ENCODE measurements at regions not wholly inside any gene's neighbourhood (a gene's known extent, or its start where the extent isn't known, plus 50 kb on each side); places are given as distances from the start of the nearest gene placed in this dataset.

DNA sequence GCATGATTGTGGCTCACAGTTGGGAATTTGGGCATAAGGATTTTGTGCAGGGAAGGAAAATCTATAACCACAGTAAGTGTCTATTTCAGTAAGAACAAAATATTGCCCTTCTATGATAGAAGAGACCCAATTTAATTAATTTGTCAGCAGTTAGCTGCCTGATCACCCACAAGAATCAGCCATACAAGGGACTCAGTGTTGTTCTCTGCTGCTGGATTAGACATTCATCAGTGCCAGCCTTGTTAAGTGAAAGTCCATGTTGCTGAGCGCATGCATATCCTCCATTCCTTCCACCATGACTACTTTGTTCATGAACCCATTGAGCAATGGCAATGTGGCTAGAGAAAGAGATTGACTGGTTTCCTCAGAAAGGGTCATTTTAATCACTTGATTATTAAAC lies 125.3 kb upstream of the PDHA2 start:
- H3K4me2 ChIP-seq (ENCODE audit: low read depth, low read length), result no peak overlapping the region
- no CpG with 5 or more reads among the region's 1 CpG for WGBS, 2 experiments (ENCODE audit: extremely low coverage in 2 of 2, insufficient read length in 1 of 2)
- no peaks in the 10 kb centered on the region for H3K79me1 ChIP-seq (ENCODE audit: low read depth in 1 of 2, low read length in 2 of 2)
- H3K4me1 ChIP-seq (ENCODE audit: control insufficient read depth, insufficient read depth, low read length), result no peaks in the 10 kb centered on the region
- no peak overlapping the region for H4K8ac ChIP-seq (ENCODE audit: low read depth in 2 of 2, low read length in 2 of 2)
- no peak for DNase-seq
- ChIA-PET POLR2A (ENCODE audit: unreplicated experiment) (no interaction called here), CTCF (no interaction called here)
- no peak overlapping the region for H2BK120ac ChIP-seq (ENCODE audit: low read depth, low read length)
- H3K27ac ChIP-seq (ENCODE audit: insufficient read depth, low read length), result no peak overlapping the region
- dilution Hi-C loops (cut with HindIII; ENCODE audit: low sequenced_read_pairs, unreplicated experiment), result no loop called here
- no peak overlapping the region for H3K4me3 ChIP-seq (ENCODE audit: insufficient read depth, low read depth, low read length)
- H2BK5ac ChIP-seq (ENCODE audit: low read depth, low read length, poor library complexity, severe bottlenecking), result no peak overlapping the region
- no peaks in the 10 kb centered on the region for H3K9me1 ChIP-seq (ENCODE audit: insufficient read depth, low read length)
- H3K36me3 ChIP-seq (ENCODE audit: control insufficient read depth, insufficient read depth, low read length), result no peaks in the 10 kb centered on the region
- no peaks in the 10 kb centered on the region for H4K20me1 ChIP-seq (ENCODE audit: insufficient read depth, low read length)
- H3K23ac ChIP-seq (ENCODE audit: low read depth, low read length), result no peak overlapping the region
- in situ Hi-C loops (cut with MboI; ENCODE audit: low sequenced_read_pairs), result no loop called here
- intact Hi-C loops (cut with micrococcal nuclease), result no loop called here
- ATAC-seq (ENCODE audit: low read depth), result no peak
- no peak overlapping the region for H2AK5ac ChIP-seq (ENCODE audit: low read depth, low read length)
- no peaks in the 10 kb centered on the region for H3K27me3 ChIP-seq (ENCODE audit: control insufficient read depth, insufficient read depth, low read length)
- H3K14ac ChIP-seq (replicated peaks; ENCODE audit: low read depth, low read length), result no peak overlapping the region
- H2AK9ac ChIP-seq (replicated peaks; ENCODE audit: low read depth, low read length, poor library complexity), result no peak overlapping the region
- no peaks in the 10 kb centered on the region; the same call in 1 of the 2 replicates for H3K9me3 ChIP-seq (ENCODE audit: control insufficient read depth, insufficient read depth, low read length)
- H4K5ac ChIP-seq (ENCODE audit: low read depth, low read length), result no peak overlapping the region
- no TSS peak for BruUV-seq (replicated peaks)
- H3K9ac ChIP-seq (ENCODE audit: low read depth, low read length), result no peak overlapping the region
- H3K4ac ChIP-seq (ENCODE audit: low read depth, low read length), result no peak overlapping the region
- TF ChIP-seq NFE2L2 (IDR thresholded peaks at IDR 0.05; ENCODE audit: low read depth, low read length) (no peak), POLR2A (IDR thresholded peaks at IDR 0.05; ENCODE audit: low read depth, low read length) (no peak), MAFK (IDR thresholded peaks at IDR 0.05; ENCODE audit: low read depth, low read length) (no peak), RCOR1 (IDR thresholded peaks at IDR 0.05; ENCODE audit: insufficient replicate concordance, low read length) (no peak), MXI1 (IDR thresholded peaks at IDR 0.05; ENCODE audit: borderline replicate concordance, low read depth, low read length) (no peak), FOS (IDR thresholded peaks at IDR 0.05; ENCODE audit: low read depth, low read length) (no peak), RAD21 (IDR thresholded peaks at IDR 0.05; ENCODE audit: low read length) (no peak), BHLHE40 (IDR thresholded peaks at IDR 0.05; ENCODE audit: low read depth, low read length) (no peak), RFX5 (IDR thresholded peaks at IDR 0.05; ENCODE audit: low read depth, low read length) (no peak), CHD1 (IDR thresholded peaks at IDR 0.05; ENCODE audit: low read depth, low read length) (no peak)
- TF ChIP-seq, protein P1, sequence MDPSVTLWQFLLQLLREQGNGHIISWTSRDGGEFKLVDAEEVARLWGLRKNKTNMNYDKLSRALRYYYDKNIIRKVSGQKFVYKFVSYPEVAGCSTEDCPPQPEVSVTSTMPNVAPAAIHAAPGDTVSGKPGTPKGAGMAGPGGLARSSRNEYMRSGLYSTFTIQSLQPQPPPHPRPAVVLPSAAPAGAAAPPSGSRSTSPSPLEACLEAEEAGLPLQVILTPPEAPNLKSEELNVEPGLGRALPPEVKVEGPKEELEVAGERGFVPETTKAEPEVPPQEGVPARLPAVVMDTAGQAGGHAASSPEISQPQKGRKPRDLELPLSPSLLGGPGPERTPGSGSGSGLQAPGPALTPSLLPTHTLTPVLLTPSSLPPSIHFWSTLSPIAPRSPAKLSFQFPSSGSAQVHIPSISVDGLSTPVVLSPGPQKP (IDR thresholded peaks at IDR 0.05; ENCODE audit: borderline replicate concordance, low read depth, low read length), result no peak
- TF ChIP-seq, protein P2, sequence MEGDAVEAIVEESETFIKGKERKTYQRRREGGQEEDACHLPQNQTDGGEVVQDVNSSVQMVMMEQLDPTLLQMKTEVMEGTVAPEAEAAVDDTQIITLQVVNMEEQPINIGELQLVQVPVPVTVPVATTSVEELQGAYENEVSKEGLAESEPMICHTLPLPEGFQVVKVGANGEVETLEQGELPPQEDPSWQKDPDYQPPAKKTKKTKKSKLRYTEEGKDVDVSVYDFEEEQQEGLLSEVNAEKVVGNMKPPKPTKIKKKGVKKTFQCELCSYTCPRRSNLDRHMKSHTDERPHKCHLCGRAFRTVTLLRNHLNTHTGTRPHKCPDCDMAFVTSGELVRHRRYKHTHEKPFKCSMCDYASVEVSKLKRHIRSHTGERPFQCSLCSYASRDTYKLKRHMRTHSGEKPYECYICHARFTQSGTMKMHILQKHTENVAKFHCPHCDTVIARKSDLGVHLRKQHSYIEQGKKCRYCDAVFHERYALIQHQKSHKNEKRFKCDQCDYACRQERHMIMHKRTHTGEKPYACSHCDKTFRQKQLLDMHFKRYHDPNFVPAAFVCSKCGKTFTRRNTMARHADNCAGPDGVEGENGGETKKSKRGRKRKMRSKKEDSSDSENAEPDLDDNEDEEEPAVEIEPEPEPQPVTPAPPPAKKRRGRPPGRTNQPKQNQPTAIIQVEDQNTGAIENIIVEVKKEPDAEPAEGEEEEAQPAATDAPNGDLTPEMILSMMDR (conservative IDR thresholded peaks at IDR 0.05; ENCODE audit: low read depth, low read length), result no peak
- H4K91ac ChIP-seq (ENCODE audit: insufficient read depth, low read depth, low read length), result no peak overlapping the region
- no peak overlapping the region for H2BK20ac ChIP-seq (ENCODE audit: low read depth, low read length)
- no peak overlapping the region for H2BK15ac ChIP-seq (ENCODE audit: low read depth, low read length)
- H3K56ac ChIP-seq (ENCODE audit: extremely low read depth, insufficient read depth, low read length), result no peak overlapping the region
- H3K18ac ChIP-seq (ENCODE audit: low read depth, low read length), result no peak overlapping the region
- H2AFZ ChIP-seq (replicated peaks; ENCODE audit: low read length, poor library complexity), result no peak overlapping the region
